ENCODE measurements at regions not wholly inside any gene's neighbourhood (a gene's known extent, or its start where the extent isn't known, plus 50 kb on each side); places are given as distances from the start of the nearest gene placed in this dataset.
"Not testable (repeated sequence)": the region's sequence is repeated elsewhere in the genome, so short reads cannot be mapped to it uniquely, and the experiment has no call there.

DNA sequence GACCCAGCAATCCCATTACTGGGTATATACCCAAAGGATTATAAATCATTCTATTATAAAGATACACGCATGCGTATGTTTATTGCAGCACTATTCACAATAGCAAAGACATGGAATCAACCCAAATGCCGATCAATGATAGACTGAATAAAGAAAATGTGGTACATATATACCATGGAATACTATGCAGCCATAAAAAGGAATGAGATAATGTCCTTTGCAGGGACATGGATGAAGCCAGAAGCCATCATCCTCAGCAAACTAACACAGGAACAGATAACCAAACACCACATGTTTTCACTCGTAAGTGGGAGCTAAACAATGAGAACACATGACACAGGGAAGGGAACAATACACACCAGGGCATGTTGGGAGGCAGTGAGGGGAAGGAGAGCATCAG lies 245.7 kb downstream of the DEPDC1B start:
- POLR2A ChIA-PET: interaction anchor here (1.5 to 2.6 kb wide), 3 partner anchors 9 to 42 kb away, joined by 3 to 8 read pairs (median 7); no protein-coding TSS in a partner anchor
- 90% methylated on average over 4 of the region's 4 CpGs for WGBS (ENCODE audit: low lambda C conversion rate)
- H3K4me1 ChIP-seq (ENCODE audit: insufficient read depth, low read length): peaks cover 65% of the 10 kb centered on the region
- H3K4me2 ChIP-seq (ENCODE audit: low read depth, low read length); H3K27me3 ChIP-seq (ENCODE audit: control insufficient read depth in 1 of 2, insufficient read depth in 2 of 2, low read length in 2 of 2); H2AFZ ChIP-seq (ENCODE audit: low read length); H3K27ac ChIP-seq (ENCODE audit: extremely low read length, insufficient read depth, low read length); H3K36me3 ChIP-seq (replicated peaks in 1 of 2; ENCODE audit: control insufficient read depth in 1 of 2, insufficient read depth in 2 of 2, low read length in 2 of 2); BruUV-seq (replicated peaks); in situ Hi-C loops (cut with HindIII; ENCODE audit: extremely low pct_ligation_motif_present, low pct_unique_long_range_greater_than_20kb); intact Hi-C loops (cut with micrococcal nuclease; ENCODE audit: unreplicated experiment); DNase-seq (ENCODE audit: low spot score); H4K20me1 ChIP-seq (ENCODE audit: insufficient read depth, low read length); FAIRE-seq; H3K9ac ChIP-seq (ENCODE audit: insufficient read depth, low read depth, low read length); CTCF ChIA-PET (ENCODE audit: low intra/inter-chr PET ratio, low total read pairs); H3K9me3 ChIP-seq (ENCODE audit: low read length); ATAC-seq; H3K4me3 ChIP-seq (replicated peaks in 1 of 3; ENCODE audit: insufficient read depth in 1 of 3, low read depth in 2 of 3, low read length in 3 of 3); H3K79me2 ChIP-seq (ENCODE audit: insufficient read depth, low read length): not testable (repeated sequence)

DNA sequence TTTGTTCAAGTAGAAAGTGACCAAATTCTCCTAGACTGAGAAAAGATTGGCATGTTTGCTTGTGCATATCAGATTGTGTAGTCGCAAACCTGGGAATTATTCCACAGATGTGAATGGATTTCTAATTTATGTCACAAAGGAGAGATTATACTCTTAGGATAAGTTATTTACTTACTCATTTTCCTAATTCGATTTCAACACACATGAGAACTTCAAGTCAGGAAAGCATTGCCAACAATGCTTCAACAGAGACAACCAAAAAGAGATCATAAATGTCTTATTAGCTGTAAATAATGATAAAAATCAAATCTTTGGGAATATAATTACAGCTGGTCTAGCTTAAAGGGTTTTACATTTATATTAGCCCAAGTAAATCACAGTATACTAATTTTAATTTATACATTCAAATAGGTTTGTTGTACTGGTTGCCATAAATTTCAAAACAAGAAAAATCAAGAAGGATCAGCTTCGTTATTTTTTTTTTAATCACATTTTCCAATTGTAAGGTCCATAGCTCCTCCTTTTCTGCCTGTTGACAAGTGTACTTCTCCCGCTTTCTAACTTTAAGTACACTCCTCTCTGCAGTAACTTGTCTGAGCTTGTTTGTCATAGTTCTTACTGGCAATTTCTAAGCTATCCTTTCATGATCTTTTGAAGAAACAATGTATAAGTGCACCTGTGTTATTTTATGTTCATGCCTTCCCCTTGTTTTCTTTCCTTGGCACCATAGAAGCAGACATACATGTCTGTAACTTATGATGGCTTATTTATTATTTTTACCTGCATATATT lies 246.6 kb downstream of the DEPDC1B start:
- POLR2A ChIA-PET: interaction anchor here (1.5 to 2.6 kb wide), 3 partner anchors 10 to 43 kb away, joined by 3 to 8 read pairs (median 7); no protein-coding TSS in a partner anchor
- intact Hi-C loops (cut with micrococcal nuclease; ENCODE audit: unreplicated experiment): no loop called here
- DNase-seq (ENCODE audit: low spot score): no peak
- in situ Hi-C loops (cut with HindIII; ENCODE audit: extremely low pct_ligation_motif_present, low pct_unique_long_range_greater_than_20kb): no loop called here
- H3K4me3 ChIP-seq (replicated peaks in 1 of 3; ENCODE audit: insufficient read depth in 1 of 3, low read depth in 2 of 3, low read length in 3 of 3): no peak overlapping the region
- no peaks in the 10 kb centered on the region for H3K79me2 ChIP-seq (ENCODE audit: insufficient read depth, low read length)
- H3K9me3 ChIP-seq (ENCODE audit: low read length): no peaks in the 10 kb centered on the region
- no peaks in the 10 kb centered on the region for H3K27me3 ChIP-seq (ENCODE audit: control insufficient read depth in 1 of 2, insufficient read depth in 2 of 2, low read length in 2 of 2)
- CTCF ChIA-PET (ENCODE audit: low intra/inter-chr PET ratio, low total read pairs): no interaction called here
- WGBS (ENCODE audit: low lambda C conversion rate): 73% methylated on average over 4 of the region's 4 CpGs
- no peaks in the 10 kb centered on the region for H4K20me1 ChIP-seq (ENCODE audit: insufficient read depth, low read length)
- no peak overlapping the region for H3K27ac ChIP-seq (ENCODE audit: extremely low read length, insufficient read depth, low read length)
- peaks cover 65% of the 10 kb centered on the region for H3K4me1 ChIP-seq (ENCODE audit: insufficient read depth, low read length)
- H3K4me2 ChIP-seq (ENCODE audit: low read depth, low read length): no peak overlapping the region
- H3K36me3 ChIP-seq (replicated peaks in 1 of 2; ENCODE audit: control insufficient read depth in 1 of 2, insufficient read depth in 2 of 2, low read length in 2 of 2): no peaks in the 10 kb centered on the region
- ATAC-seq: no peak
- H3K9ac ChIP-seq (ENCODE audit: insufficient read depth, low read depth, low read length): no peak overlapping the region
- no peak for FAIRE-seq
- H2AFZ ChIP-seq (ENCODE audit: low read length): no peak overlapping the region
- no TSS peak for BruUV-seq (replicated peaks)
- TF ChIP-seq FLYWCH1 (CRISPR knock-in tag; IDR thresholded peaks at IDR 0.05) (no peak), ZBTB10 (CRISPR knock-in tag; IDR thresholded peaks at IDR 0.05; ENCODE audit: borderline replicate concordance) (no peak), ZNF792 (CRISPR knock-in tag; IDR thresholded peaks at IDR 0.05) (no peak), GPN1 (CRISPR knock-in tag; IDR thresholded peaks at IDR 0.05; ENCODE audit: borderline replicate concordance) (no peak)
- TF ChIP-seq, protein P1, sequence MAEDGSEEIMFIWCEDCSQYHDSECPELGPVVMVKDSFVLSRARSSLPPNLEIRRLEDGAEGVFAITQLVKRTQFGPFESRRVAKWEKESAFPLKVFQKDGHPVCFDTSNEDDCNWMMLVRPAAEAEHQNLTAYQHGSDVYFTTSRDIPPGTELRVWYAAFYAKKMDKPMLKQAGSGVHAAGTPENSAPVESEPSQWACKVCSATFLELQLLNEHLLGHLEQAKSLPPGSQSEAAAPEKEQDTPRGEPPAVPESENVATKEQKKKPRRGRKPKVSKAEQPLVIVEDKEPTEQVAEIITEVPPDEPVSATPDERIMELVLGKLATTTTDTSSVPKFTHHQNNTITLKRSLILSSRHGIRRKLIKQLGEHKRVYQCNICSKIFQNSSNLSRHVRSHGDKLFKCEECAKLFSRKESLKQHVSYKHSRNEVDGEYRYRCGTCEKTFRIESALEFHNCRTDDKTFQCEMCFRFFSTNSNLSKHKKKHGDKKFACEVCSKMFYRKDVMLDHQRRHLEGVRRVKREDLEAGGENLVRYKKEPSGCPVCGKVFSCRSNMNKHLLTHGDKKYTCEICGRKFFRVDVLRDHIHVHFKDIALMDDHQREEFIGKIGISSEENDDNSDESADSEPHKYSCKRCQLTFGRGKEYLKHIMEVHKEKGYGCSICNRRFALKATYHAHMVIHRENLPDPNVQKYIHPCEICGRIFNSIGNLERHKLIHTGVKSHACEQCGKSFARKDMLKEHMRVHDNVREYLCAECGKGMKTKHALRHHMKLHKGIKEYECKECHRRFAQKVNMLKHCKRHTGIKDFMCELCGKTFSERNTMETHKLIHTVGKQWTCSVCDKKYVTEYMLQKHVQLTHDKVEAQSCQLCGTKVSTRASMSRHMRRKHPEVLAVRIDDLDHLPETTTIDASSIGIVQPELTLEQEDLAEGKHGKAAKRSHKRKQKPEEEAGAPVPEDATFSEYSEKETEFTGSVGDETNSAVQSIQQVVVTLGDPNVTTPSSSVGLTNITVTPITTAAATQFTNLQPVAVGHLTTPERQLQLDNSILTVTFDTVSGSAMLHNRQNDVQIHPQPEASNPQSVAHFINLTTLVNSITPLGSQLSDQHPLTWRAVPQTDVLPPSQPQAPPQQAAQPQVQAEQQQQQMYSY (CRISPR knock-in tag; IDR thresholded peaks at IDR 0.05): no peak
- TF ChIP-seq, protein P2, sequence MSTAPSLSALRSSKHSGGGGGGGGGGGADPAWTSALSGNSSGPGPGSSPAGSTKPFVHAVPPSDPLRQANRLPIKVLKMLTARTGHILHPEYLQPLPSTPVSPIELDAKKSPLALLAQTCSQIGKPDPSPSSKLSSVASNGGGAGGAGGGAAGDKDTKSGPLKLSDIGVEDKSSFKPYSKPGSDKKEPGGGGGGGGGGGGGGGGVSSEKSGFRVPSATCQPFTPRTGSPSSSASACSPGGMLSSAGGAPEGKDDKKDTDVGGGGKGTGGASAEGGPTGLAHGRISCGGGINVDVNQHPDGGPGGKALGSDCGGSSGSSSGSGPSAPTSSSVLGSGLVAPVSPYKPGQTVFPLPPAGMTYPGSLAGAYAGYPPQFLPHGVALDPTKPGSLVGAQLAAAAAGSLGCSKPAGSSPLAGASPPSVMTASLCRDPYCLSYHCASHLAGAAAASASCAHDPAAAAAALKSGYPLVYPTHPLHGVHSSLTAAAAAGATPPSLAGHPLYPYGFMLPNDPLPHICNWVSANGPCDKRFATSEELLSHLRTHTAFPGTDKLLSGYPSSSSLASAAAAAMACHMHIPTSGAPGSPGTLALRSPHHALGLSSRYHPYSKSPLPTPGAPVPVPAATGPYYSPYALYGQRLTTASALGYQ (CRISPR knock-in tag; IDR thresholded peaks at IDR 0.05): no peak
